Keratinocyte (primary cell): ENCODE measurements at regions not wholly inside any gene's neighbourhood (a gene's known extent, or its start where the extent isn't known, plus 50 kb on each side); places are given as distances from the start of the nearest gene placed in this dataset.

Experiments used
- EZH2 ChIP-seq: IDR thresholded peaks from one replicate; pipeline ENCODE4 v1.6.1; 2012; ENCODE audit warnings: inconsistent platforms, mild to moderate bottlenecking, low read length, moderate library complexity
- TF ChIP-seq, protein P1 (sequence below), 3 experiments: IDR thresholded peaks in 1 of 3; conservative IDR thresholded peaks in 1 of 3; optimal IDR thresholded peaks in 1 of 3; 2 replicates in 2 of 3; 3 replicates in 1 of 3; pipeline versions ENCODE3 to v1.5.1; 2011; ENCODE audit warnings: low read length in 3 of 3, mild to moderate bottlenecking in 3 of 3, moderate library complexity in 2 of 3, control low read depth in 1 of 3, inconsistent platforms in 1 of 3; ENCODE audit not compliant: insufficient read depth in 2 of 3; ENCODE audit errors: extremely low read depth in 1 of 3

DNA sequence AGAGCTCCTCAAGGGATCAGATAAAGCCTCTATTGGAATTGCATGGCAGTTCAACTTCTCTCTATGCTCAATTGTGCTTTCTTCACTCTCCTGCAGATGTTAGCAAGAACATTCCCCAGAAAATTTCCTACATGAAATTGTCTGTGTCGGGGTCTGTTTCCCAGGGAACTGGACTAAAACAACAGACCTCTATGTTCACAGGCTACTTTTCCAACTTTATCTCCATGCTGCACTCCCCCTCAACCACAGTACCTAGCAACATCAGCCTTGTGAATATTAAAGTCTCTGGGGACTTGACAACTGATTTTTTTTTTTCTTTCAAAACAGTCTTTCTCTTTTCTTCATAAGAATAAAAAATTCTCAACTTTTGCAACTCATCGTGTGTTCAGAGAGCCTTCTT is 1470.8 kb upstream of the ADGRL3 start:
- TF ChIP-seq, protein P1, sequence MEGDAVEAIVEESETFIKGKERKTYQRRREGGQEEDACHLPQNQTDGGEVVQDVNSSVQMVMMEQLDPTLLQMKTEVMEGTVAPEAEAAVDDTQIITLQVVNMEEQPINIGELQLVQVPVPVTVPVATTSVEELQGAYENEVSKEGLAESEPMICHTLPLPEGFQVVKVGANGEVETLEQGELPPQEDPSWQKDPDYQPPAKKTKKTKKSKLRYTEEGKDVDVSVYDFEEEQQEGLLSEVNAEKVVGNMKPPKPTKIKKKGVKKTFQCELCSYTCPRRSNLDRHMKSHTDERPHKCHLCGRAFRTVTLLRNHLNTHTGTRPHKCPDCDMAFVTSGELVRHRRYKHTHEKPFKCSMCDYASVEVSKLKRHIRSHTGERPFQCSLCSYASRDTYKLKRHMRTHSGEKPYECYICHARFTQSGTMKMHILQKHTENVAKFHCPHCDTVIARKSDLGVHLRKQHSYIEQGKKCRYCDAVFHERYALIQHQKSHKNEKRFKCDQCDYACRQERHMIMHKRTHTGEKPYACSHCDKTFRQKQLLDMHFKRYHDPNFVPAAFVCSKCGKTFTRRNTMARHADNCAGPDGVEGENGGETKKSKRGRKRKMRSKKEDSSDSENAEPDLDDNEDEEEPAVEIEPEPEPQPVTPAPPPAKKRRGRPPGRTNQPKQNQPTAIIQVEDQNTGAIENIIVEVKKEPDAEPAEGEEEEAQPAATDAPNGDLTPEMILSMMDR (optimal IDR thresholded peaks at IDR 0.05 in 1 of 3, IDR thresholded peaks at IDR 0.05 in 1 of 3, conservative IDR thresholded peaks at IDR 0.05 in 1 of 3; ENCODE audit: extremely low read depth in 1 of 3, insufficient read depth in 2 of 3, low read length in 3 of 3): no peak
- no peak for TF ChIP-seq EZH2
